ENCODE measurements at regions not wholly inside any gene's neighbourhood (a gene's known extent, or its start where the extent isn't known, plus 50 kb on each side); places are given as distances from the start of the nearest gene placed in this dataset.

DNA sequence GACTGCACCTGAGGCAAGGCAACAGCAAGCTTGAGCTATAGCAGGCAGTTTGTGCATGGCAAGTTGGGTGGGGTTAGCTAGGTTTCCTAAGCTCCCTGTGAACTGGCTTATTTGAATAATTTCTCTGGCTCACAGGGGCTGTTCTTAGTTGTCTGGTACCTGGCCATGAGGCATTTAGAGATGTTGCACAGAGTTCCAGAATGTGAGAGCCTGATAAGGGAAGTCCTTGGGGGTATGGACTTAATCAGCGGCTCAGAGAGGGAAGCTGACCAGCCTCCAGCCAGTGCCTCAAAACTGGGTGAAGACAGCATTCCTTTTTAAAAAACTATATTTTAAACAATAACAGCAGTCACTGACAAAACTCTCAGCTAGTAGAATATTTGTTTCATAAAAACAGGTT, 307.4 kb downstream of the FZD1 start (continued):
- TF ChIP-seq ZNF444 (CRISPR knock-in tag; IDR thresholded peaks at IDR 0.05) (no peak), SIX5 (IDR thresholded peaks at IDR 0.05; ENCODE audit: borderline replicate concordance in 1 of 2, insufficient read depth in 1 of 2, low read depth in 1 of 2, low read length in 2 of 2) (no peak), MEF2D (tag; conservative IDR thresholded peaks at IDR 0.05; ENCODE audit: low read depth) (no peak), ARID1B (IDR thresholded peaks at IDR 0.05) (peak; percentile 36; the same call in 1 of the 2 replicates), PHF21A (IDR thresholded peaks at IDR 0.05; ENCODE audit: borderline replicate concordance, low read depth) (no peak), ZNF830 (CRISPR knock-in tag; IDR thresholded peaks at IDR 0.05) (no peak), NR3C1 (CRISPR knock-in tag; IDR thresholded peaks at IDR 0.05) (no peak), POLR3A (IDR thresholded peaks at IDR 0.05; ENCODE audit: borderline replicate concordance, extremely low read depth, insufficient read depth, insufficient read length) (no peak), MBD2 (IDR thresholded peaks at IDR 0.05; ENCODE audit: borderline replicate concordance, low read depth) (no peak), CTBP1 (IDR thresholded peaks at IDR 0.05; ENCODE audit: borderline replicate concordance) (no peak), KLF10 (CRISPR knock-in tag; IDR thresholded peaks at IDR 0.05) (no peak)
- TF ChIP-seq, protein P1, sequence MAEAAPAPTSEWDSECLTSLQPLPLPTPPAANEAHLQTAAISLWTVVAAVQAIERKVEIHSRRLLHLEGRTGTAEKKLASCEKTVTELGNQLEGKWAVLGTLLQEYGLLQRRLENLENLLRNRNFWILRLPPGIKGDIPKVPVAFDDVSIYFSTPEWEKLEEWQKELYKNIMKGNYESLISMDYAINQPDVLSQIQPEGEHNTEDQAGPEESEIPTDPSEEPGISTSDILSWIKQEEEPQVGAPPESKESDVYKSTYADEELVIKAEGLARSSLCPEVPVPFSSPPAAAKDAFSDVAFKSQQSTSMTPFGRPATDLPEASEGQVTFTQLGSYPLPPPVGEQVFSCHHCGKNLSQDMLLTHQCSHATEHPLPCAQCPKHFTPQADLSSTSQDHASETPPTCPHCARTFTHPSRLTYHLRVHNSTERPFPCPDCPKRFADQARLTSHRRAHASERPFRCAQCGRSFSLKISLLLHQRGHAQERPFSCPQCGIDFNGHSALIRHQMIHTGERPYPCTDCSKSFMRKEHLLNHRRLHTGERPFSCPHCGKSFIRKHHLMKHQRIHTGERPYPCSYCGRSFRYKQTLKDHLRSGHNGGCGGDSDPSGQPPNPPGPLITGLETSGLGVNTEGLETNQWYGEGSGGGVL (CRISPR knock-in tag; IDR thresholded peaks at IDR 0.05): no peak
- TF ChIP-seq, protein P2, sequence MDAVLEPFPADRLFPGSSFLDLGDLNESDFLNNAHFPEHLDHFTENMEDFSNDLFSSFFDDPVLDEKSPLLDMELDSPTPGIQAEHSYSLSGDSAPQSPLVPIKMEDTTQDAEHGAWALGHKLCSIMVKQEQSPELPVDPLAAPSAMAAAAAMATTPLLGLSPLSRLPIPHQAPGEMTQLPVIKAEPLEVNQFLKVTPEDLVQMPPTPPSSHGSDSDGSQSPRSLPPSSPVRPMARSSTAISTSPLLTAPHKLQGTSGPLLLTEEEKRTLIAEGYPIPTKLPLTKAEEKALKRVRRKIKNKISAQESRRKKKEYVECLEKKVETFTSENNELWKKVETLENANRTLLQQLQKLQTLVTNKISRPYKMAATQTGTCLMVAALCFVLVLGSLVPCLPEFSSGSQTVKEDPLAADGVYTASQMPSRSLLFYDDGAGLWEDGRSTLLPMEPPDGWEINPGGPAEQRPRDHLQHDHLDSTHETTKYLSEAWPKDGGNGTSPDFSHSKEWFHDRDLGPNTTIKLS (IDR thresholded peaks at IDR 0.05; ENCODE audit: borderline replicate concordance, low read depth): no peak
- TF ChIP-seq, protein P3, sequence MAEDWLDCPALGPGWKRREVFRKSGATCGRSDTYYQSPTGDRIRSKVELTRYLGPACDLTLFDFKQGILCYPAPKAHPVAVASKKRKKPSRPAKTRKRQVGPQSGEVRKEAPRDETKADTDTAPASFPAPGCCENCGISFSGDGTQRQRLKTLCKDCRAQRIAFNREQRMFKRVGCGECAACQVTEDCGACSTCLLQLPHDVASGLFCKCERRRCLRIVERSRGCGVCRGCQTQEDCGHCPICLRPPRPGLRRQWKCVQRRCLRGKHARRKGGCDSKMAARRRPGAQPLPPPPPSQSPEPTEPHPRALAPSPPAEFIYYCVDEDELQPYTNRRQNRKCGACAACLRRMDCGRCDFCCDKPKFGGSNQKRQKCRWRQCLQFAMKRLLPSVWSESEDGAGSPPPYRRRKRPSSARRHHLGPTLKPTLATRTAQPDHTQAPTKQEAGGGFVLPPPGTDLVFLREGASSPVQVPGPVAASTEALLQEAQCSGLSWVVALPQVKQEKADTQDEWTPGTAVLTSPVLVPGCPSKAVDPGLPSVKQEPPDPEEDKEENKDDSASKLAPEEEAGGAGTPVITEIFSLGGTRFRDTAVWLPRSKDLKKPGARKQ (CRISPR knock-in tag; IDR thresholded peaks at IDR 0.05): no peak
- TF ChIP-seq, protein P4, sequence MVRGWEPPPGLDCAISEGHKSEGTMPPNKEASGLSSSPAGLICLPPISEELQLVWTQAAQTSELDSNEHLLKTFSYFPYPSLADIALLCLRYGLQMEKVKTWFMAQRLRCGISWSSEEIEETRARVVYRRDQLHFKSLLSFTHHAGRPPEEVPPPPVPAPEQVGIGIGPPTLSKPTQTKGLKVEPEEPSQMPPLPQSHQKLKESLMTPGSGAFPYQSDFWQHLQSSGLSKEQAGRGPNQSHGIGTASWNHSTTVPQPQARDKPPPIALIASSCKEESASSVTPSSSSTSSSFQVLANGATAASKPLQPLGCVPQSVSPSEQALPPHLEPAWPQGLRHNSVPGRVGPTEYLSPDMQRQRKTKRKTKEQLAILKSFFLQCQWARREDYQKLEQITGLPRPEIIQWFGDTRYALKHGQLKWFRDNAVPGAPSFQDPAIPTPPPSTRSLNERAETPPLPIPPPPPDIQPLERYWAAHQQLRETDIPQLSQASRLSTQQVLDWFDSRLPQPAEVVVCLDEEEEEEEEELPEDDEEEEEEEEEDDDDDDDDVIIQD (CRISPR knock-in tag; IDR thresholded peaks at IDR 0.05): no peak
